GM18508 (cell line): ENCODE measurements at regions not wholly inside any gene's neighbourhood (a gene's known extent, or its start where the extent isn't known, plus 50 kb on each side); places are given as distances from the start of the nearest gene placed in this dataset.

Source experiments
- ATAC-seq: cut with Tn5 transposase; IDR thresholded peaks from one replicate; pipeline ENCODE4 v1.9.1; 2021; ENCODE audit warnings: moderate number of reproducible peaks; ENCODE audit not compliant: insufficient read depth, unreplicated experiment

DNA sequence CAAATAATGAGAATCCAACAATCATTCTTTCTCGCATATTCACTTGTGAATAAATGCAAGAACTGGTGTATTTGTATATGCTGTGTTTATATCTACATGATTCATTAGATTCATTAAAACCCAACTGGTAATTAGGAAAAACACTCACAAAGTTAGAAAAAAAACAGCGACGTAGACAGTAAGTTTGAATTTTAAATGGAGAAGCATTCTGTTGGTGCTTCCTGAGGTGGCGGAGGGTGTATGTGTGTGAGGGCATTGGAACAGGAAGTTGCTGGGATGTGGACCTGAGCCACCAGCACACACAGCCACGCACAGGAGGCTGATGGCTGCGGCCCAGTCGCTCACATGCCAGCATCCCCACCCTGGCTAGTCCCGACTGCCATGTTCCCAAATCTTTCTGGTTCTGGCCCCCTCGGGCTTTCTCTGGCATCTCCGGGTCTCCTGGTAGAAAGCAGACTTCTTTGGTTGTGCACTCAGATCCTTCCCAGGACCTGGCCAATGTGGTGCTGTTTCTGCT is 121.6 kb upstream of the IRF2BP2 start:
- no peak for ATAC-seq

DNA sequence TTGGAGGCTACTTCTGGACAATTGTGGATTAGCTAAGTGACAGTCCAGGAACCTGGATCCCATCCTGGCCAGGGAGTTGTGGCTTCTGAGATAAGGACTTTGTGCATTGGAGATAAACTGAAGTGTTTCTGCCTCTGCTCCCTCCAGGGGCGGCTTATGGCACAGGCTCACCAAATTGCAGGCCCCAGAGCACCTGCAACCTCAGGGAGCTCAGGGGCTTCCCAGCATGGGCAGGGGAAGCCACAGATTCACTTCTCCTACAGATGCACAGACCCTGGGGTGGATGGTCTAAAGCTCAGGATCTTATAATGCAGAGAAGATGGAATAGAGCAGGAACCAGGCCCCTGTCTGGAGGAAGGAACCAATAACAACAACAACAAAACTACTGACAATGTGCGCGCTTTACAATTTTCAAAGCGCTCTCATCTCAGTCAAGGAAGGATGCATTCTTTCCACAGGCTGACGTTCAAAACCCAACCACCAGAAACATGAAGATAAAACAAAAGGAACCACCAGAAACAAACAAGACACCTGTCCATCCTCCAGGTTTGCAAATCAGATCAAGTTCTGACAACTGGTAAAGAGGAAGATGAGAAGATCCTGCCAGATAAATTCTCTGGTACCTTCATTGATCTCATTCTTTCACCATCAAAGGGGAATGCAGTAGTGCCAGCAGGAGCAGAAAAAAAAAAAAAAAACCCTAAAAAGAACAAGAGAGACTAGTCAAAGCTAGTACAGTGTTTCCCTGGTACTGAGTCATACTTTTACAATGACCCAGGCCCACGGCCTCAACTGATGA is 121.0 kb upstream of the IRF2BP2 start:
- ATAC-seq, result peak; percentile 46

DNA sequence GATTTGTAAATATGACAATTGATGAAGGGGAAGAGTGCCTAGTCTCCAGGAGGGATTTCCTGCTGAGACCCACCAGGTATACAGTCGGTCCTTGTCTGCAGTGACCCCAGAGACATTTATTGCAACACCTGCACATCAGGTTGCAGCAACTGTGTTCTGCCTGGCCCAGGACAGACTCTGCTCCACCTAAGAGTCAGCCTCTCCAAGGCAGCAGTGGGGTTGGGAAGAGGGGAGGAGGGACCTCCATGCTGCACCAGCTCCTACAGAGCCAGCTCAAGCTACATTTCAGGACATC is 120.4 kb upstream of the IRF2BP2 start:
- no peak for ATAC-seq

DNA sequence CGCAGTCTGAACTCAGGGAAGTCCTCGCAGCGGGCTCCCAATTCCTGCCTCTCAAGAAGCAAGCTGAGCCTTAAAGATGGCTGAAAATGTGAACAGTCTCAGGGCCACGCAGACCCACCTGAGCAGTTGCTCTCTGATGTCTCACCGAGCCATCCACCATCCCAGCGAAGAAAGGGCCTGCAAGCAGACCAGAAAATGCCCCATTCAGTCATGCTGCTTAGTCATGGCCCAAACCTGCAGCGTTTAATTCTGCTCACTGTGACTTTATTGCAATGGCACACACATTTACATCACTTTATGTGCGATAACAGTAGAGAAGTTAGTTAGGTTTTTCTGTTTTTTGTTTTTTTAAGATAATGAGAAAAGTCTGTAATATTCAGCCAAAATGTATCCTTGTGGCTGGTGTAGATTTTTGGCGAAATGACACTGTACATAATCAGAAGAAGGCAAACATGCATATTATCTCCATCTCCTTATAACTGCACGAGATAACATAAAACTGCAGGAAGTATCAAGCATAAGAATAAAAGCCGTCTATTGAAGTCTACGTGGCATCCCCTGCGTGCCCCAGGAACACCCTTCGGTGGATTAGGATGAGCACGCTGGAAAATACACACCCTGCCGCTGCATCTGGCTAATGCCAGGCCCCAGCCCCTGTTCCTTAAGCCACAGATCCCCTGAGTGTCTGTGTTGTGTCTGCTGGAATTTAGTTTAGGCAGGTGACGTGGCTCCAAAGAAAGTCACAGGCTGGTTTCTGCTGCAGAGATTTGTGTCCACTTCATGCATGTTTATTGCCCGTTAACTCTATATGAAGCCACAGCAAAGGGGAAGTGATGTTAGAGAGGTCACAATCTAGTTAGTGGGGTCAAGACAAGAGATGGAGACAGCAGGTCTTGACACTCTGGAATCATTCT is 119.8 kb upstream of the IRF2BP2 start:
- no peak for ATAC-seq

DNA sequence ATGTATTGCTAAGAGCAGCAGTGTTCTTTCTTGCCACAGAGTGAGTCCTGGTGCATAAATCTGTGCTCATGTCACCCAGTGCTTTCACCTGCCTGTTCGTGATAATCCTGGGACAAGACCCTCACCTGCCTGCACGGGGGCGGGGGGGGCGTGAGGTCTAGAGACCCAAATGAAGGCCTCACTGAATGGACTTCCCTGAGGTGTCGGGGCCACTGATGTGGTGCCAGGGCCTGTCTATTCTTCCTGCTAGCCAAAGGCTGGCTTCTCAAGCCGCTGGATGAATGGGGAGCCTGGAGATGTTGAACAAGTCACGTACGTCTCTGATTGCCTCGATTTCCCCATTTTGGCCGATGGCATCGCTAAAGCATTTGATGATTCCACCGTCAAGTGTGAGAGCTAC is 118.8 kb upstream of the IRF2BP2 start:
- no peak for ATAC-seq

DNA sequence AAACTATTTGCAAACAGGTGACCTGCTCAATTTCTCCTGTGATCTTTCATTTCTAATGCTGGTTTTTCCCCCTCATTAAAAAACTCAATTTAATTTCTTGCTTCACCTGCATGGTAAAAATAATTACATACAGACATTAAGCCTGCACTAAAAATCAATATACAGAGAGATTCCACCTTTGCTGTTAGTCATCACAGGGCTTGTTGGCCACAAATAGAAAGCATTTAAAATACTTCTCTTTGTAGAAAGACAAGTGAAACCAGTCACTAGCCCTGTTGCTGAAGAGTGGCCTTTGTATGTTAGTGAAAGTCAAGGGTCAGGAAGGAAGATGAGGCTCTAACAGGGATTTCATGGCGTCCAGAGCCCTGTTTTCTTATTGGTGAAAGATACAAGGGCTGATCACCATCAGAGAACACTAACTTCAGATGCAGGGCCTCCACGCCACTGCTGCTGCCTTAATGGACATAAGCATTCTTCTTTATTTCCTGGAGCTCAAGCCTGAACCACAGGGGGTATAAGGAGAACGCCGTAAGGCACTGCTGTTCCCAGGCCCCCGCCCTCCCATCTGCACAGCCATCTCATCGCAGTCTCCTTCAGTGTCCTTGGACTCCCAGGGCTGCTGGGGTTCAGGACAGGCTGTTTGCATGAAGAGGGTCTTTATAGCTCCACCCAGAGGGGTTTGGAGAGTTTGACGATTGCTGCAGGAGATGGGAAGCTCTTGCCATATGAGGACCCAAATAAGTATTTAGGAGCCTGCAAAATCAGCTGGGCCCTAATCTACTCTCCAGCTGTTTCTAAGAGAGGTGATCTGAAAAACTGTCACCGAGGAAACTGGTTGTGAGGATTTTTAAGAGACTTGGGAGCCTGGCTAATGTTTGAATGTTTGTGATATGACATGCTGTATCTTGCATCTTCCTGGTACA is 117.3 kb upstream of the IRF2BP2 start:
- no peak for ATAC-seq

DNA sequence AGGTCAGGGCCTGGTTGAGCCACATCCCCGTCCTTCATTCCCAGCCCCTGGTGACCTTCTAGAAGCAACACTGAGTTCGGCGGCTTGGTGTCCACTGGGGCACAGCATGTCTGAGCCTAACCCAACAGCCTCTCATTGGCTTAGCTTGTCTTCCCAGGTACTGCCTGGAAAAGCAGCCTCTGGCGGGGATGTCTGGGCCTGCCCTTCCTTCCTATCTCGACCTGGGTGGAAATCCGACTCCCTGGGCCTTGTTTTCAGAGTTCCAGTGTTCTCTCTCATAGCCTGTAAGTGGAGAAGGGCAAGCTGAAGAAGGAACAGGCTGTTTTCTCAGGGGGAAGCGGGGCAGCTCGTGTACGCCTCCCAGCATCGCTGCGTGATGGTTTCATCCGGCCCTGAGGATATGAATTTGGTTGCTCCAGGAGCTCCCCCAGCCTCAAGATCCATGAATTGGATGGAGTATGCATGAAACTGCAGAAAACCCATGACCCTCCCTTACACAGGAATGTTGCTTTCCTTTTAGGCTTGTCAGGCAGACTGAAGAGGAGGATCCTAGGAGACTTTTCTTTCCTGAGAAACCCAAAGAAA is 116.5 kb upstream of the IRF2BP2 start:
- no peak for ATAC-seq

DNA sequence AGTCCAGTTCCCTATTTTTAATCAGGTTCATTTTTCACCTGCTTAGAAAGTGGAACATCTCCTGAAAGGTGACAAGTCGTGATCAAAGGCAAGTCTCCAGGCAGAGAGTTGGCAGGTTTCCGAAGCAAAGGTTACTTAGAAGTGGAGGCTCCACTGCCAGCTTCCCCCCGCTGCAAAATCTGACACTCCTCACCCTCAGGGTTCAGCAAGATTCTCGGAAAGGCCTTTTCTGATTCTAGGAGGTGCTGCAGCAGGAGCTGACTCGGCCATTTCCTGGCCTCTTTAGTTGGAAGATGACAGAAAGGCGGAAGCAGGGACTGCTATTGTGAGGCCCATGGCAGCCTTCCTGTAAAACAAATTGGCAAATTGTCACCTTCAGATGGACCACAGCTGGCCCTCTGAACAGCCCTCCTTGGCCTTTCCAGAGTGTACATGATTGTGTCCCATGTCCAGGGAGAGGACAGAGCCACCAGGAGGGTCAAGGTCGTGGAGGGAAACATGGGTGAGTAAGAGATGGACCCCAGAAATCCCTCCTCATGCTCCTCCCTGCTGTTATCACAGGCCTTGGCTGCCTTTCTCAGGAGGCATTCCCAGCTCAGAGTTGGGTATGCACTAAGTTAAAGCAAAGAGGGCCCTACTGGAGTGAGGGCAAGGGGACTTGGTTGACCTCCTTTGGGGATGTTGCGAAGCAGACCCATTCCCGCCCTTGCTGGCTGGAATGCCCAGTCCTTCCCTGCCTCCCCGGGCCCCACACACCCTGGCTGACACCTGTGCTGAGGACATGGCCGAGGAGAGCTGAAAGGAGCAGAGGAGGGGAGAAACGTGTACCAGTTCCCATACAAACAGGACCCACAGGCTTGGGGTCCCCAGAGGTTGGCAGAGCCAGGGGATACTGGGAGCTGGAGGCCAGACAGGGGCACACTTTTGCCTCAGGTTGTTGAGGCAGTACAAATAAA is 115.5 kb upstream of the IRF2BP2 start:
- ATAC-seq, result no peak

DNA sequence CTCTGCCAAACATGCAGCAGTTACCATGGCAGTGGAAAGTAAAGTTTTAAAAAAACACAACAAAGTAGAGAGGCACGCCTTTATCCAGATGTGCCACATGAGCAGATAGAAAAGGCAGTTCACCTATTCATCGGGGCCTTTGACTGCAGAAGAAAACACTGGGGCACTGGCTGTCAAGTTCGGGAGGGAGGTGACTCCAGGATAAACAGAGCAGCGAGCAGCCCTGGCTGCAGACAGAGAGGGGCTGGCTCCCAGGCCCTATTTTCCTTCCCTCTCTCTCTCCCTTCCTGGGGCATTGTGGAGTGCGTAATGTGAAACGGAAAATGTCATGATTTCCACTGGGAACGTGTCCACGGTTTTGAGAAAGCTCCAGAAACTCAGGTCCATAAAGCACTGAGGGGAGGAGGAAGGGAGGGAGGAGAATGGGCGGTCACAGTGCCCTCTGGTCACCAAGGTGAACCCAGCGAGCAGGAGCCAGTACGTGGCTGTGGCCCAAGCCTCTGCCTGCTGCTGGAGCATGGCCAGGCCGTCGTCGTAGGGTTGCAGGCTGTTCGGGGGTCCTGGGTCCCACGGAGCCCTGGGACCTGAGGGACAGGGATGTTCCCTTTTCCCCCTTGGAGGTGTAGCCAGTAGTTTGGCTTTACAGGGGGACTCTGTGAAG is 114.7 kb upstream of the IRF2BP2 start:
- ATAC-seq, result no peak

DNA sequence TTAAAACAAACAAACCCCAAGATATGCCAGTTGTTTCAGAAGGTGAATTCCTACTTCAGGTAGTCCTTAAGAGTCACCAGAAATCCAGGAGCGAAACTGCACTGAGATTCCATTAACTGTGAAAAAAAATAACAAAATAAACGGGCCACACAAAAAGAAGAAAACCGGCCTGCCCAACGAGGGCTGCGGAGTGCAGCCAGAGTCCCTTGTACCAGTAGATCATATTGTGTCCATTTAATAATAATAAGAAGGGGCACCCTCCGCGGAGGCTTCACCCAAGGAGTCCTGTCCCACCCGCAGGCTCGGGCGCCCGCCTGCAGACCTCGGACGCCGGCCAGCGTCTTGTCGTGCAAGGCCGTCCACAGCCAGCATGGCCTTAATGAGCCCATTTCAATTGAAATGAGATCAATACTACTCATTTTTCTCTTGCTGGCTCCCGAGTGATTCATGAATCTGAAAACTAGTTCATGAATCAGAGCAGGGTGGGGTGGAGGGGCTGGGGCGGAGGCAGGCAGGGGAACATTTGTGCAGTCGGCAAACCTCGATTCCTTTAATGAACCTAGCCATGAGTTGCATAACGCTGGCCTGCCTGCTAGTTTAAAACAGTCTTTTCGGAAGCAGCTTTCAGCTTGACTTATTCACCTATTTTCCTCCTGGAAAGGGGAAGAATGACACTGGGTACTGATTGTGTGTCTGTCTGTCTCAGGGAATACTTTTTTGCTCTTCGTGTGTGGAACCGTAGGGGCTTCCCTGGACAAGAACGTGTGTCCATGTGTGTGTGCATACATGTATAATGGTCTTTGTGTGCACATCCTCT is 113.1 kb upstream of the IRF2BP2 start:
- no peak for ATAC-seq

DNA sequence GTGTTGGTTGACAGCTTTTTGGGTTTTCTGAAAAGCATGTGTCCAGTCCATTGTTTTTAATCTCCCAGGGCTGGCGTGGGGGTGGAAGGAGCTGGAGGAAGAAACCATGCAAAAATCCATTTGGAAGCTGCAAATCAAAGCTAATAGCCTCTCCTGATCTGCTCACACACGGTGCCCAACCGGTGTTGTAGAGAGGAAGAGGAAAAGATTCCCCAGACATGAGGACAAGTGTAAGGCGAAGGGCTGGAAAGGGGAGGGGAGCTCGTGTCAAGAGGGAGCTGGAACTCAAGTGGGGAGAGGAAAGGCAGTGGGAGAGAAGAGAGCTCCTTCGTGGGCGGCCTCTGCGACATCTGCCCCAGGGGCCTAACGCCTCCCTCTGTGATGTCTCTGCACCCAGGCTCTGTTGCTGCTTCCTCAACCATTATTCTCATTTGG is 112.3 kb upstream of the IRF2BP2 start:
- no peak for ATAC-seq

DNA sequence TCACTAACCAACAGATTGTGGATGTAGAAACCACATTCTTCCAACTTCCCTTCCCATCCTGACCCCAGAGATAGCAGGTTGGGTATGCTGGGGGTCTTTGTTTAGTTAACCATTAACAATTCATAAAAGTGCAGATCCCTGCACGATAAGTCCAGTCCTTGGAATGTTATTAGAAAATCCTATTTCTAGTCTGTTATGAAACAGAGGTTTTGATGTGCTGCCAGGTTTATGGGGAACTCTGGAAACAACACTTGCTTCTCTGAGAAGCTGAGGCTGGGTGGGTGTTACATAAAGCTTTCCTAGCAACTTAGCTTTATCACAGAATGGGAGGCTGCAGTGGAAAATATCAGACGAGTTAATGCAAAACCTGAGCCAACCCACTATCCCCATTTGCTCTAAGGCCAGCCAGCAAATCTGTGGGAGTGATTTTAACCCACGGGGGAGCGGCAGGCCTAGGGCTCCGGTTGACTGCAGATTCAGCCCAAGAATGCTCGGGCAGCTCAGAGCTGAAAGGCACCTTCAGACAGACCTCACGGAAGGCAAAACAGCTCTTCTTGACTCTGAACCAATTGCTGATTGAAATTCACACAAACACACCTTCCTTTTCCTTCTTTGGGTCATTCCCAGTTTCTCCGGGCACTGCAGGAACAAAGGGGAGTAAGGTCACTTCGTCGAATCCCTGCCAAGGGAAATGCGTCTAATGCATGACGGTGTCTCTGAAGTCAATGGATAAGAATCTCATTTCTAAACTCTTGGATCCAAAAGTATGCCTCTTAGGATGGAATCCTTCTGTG is 111.7 kb upstream of the IRF2BP2 start:
- ATAC-seq, result no peak

DNA sequence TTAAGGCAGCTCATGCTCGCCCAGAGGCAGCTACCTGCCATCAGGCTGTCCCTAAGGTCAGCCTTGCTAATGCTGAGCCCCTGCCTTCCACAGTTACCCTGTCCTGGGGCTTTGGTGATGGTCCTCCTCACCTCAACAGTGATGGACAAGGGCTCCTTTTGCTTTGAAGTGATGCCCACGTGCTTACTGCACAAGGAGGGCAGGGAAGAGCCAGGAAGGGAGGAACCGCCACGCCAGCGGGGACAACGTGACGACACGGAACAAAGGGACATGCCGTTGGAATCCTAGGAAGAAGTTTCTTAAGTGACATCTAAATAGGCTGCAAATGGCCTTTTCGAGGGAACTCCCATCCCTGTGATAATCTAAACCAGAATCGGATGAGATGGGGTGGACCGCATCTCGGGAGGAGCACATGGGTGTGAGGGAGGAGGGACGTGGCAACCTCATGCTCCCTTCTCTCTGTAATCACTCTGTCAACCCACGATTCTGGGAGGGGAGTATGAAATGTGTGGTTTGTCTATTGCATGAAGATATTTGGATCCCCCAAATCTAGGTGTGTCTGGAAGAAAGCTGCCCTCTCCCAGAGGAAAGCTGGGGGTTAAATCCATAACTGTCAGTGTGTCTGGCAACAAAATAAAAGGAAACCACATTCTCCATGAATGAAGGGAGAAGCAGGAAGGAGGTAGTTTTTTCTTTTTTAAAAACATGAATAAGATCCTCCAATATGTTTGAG is 110.9 kb upstream of the IRF2BP2 start:
- ATAC-seq, result no peak

DNA sequence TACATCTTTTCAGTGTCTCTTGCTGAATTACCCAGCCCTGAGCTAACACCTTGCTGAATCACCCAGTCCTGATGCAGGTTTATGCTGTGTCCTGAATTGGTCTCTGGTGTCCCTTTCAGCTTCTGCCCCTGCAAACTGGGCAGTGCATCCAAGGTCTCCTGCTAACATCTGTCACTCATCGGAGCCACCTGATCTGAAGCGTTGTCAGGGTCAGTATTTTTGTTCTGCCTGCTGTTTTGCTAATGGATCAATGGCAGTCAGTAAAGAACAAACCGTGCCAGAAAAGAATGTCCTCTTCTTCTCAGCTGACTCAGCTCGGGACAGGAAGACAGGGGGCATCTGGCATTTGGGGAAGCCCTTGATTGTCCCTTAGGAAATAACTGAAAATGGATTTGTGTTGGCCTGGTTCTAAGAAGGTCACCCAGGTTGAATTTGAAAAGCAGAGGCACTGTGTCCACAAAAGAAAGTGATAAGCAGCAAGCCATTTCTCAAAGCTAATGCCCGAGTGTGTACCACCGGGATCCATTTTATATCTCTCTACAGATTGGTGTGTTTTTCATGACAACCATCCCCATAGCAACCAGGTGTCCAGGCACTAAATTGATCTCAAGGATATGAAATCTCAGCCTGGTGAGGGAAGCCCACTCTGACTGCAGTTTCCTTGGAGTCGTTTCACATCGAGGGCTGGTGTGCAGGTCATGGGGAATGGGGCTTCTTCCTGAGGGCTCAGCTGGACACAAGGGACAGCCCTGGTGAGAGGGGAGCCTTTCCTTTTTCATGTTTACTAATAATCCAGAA is 109.7 kb upstream of the IRF2BP2 start:
- ATAC-seq, result no peak
